ENCODE measurements at regions not wholly inside any gene's neighbourhood (a gene's known extent, or its start where the extent isn't known, plus 50 kb on each side); places are given as distances from the start of the nearest gene placed in this dataset.

DNA sequence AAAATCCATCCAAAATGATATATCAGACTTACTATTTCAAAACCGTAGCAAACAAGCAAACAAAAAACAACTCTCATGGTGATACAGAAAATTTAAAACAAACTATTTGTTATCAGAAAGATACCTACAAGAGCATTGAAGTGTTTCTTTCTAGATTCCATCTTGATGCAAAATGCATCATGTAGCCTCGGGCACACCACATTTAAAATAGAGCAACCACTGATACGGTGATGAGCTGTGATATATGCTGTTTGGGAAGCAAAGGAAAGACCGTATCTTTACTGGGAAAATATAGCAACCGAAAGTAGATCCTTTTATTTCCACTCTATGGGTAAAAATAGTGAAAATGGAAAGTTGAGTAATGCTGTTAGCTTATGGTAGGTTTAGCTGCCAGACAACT is 892.0 kb downstream of the GATA3 start:
- no peak for DNase-seq

DNA sequence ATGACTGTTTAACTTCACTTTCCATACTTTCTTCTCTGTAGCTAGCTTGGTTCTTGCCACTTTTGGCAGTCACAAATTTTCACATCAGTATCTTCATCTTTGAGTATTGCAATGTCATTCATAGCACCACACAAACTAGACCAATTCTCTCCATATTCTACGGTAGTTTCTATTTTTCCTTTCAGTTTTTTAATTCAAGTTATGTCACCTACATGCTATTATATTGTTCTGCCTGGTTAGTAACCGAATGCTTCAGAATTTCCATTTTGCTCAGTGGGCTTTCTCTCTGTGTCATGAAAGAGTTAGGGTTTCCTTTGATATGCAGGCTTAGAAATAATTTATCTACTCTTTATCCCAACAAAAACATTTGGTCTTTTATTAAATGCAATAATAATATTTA is 896.5 kb downstream of the GATA3 start:
- no peak for DNase-seq

DNA sequence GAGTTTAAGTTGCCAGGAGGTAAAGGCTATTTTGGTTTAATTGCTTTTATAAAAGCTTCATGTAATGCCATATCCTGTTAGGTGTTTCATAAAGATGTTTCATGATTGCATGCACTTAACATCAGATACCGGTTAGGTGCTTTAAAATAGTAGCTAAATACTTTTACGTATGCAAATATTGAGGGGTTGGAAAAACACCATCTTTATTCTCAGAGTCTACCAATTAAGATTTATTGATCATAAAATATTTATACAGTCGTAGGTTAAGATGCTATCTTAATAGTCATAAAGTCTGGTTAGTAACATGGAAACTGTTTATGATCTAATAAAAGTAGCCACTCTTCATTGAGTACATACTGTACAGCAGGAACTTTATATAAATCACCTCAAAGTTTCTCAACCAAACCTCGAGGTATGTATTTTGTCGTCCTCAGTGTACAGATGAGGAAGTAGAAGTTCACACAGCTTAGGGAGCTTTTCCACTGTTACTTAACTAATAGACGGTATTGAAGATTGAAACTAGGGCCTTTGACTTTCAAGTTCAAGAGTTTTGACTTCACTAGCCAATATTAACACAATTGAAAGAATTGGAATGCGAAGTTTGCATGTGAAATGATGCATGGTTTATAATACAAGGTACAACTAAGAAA is 897.1 kb downstream of the GATA3 start:
- no peak for DNase-seq

DNA sequence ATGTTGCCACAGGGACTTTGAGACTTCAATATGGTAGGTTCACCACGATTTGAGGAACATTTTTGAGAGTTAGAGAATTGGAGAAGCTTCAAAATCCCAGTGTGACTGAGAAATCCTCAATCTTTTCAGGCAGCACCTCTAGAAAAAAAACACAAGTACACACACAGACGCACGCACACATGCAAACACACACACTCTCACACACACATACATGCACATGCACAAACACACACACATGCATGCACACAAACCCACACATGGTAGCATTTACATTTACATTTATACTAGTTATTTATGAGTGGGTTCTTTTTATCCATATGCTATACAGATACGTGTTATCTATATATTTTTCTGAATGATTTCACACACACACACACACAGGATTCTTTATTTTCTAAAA is 901.9 kb downstream of the GATA3 start:
- no peak for DNase-seq

DNA sequence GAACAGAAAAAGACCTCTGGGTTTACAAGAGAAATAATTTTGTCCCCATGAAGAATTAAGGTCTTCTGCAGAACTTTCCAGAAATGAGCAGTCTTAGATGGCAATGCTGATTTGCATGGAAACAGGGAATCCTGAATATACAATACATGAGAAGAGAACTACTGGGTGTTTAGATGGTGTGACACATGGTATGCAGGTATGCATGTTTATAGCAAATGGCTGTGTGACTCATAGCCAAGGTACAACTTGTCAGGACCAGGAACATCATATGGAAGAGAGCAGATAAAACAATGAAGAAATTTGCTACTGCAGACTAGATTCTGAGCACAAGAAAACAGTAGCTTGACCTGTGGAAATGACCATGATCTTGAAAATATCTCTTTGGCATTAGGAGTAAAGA is 907.8 kb downstream of the GATA3 start:
- DNase-seq: no peak

DNA sequence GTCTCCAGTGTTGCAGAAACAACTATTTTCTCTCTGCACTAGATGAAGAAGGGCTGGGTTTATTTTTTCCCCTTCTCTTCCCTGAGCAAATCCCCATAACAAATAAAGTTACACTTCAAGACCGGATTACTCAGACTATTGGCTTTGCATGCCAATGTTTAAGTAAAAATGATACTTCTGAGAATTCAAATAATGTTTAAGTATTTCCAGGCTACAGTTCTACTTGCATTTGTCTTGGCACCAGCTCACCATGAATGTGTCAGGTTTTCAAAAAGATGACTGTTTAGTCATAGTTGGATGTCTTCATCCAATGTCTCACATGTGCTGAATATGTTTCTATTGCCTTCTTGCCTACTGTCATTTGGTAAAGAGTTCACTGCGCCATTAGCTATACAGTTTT is 912.6 kb downstream of the GATA3 start:
- DNase-seq: no peak

DNA sequence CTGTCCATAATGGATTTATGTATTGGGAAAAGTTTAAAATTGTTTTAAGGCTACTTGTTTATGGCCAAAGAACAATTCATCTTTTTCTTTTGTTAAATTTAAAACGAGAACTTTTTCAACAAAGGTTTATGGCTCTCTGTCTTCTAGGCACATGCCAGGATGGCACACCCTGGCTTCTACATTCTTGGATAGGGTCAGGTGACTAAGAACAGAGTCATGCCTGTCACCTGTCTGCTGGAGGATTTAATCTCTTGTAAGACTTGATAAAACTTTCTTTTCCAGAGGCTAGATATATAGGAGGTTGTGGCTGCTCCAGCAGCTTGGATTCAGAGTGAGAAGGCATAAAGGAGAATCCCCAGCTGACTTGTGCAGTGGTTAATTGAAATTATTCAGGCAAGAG is 915.4 kb downstream of the GATA3 start:
- DNase-seq: no peak

DNA sequence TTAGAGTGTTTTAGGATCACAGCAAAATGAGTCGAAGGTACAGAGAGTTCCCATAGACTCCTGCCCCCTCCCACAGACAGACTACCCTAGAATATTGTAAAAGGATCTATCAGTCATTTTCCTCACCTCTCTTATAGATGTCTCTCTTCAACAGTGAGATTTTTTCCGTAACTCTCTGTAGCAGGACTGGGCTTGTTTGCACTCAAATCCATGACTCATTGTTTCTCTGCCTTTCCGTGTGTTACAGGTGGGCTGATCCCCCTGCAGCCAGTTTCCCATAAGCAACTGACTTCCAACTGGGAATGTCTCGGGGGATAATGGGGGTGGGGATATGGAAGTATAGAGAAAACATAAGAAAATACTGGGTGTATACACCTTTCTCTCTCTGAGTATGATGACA is 921.0 kb downstream of the GATA3 start:
- no peak for DNase-seq

DNA sequence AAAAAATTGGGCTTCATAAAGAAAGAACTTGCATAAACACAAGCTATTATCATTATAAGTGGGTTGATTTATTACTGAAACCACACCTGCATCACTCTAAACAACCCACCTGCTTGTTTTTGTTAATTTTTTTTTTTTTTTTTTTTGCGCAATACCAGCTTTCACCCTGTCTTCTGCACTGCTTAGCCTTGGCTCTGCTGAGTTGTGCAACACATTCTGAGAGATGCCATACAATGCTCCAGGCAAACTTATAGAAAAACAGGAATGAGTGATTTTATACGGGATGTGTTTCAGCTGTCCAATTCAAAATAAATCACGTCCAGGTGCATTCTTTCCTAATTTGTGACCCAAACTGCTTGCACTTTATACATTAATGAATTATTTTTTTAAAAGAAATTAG is 923.6 kb downstream of the GATA3 start:
- no peak for DNase-seq

DNA sequence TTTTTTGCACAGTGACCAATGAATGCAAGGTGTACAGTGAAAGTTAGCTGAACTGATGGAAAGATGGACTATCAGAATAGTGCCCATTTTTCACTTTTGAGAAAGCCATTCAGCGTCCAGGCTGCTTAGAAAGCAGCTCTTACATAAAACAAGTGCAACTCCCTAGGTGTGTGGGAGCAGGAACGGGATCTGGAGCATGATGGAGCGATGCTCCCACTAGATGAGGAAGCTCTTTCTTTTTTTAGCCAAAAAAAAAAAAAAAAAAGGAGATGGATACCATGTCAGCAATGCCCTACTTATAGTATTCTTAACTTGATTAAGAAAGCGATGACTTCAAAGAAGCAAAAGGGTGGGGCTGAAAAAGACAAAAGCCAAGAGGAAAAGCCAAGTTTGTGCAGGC is 925.5 kb downstream of the GATA3 start:
- no peak for DNase-seq

DNA sequence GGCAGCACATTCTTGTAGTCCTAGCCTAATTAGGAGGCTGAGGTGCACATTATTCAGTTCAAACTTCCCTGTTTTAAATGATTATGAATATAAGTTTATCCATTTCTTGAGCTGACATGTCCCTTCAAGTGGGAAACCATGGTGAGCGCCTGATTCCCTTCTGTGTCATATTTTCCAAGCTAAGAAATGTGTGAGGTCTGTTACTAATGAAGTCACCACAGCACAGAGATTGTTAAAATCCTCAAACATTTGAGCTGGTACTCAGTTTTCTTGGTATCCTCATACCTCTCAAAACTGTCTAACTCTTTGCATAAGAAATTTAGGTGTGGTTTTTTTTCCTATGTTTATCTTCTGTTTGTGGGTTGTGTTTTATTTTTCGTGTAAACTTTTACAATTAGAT is 926.8 kb downstream of the GATA3 start:
- DNase-seq: no peak

DNA sequence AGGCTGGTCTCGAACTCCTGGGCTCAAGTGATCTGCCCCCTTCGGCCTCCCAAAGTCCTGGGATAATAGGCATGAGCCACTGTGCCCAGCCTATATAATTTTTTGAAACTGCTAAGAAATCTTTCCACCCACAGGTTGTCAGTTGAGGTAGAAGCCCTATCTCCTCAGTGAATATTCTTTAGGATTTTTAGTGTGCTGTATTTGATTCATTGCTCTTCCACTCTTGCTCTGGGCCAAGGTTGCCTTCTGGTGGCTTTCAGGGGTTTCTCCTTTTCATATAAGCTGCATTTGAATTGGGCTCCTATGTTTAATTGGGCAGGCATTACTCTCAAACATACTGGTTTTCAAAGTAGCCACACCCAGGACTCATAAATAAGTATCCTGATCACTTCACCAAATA is 931.2 kb downstream of the GATA3 start:
- no peak for DNase-seq

DNA sequence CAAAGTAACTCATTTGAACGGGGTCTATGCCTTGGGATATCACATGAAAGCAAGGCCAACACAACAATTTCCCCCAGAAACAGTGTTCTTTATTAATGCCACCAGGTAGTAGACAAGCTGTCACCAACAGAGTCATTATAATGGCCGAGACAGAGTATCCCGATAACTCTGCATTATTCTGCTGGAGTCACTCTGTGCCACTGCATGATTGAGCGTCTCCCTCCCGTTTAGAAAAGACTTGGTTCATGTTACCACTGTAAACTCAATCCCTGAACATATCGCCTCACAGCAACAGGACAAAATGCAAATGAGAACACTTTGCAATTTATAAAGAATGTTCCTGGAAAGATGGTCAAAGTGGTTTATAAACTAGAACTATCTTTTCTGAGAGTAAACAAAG is 932.5 kb downstream of the GATA3 start:
- no peak for DNase-seq

DNA sequence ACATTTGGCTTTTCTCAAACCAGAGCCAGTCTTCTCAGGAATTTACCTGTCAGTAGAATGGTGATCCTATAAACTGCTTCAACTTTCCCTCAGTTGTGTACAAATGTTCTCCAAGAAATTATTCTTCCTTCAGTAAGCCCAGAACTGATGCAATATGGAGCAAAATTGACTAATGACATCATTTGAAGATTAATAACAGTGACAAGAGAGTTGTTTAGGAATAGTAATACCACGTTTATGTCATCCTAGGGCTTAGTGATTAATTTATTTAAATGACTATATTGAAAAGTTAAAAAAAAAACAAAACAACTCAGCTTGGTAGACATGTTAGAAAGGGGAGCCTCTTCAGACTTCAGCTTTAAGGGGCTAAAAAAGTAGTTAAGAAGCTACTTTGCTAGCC is 933.2 kb downstream of the GATA3 start:
- DNase-seq: no peak

DNA sequence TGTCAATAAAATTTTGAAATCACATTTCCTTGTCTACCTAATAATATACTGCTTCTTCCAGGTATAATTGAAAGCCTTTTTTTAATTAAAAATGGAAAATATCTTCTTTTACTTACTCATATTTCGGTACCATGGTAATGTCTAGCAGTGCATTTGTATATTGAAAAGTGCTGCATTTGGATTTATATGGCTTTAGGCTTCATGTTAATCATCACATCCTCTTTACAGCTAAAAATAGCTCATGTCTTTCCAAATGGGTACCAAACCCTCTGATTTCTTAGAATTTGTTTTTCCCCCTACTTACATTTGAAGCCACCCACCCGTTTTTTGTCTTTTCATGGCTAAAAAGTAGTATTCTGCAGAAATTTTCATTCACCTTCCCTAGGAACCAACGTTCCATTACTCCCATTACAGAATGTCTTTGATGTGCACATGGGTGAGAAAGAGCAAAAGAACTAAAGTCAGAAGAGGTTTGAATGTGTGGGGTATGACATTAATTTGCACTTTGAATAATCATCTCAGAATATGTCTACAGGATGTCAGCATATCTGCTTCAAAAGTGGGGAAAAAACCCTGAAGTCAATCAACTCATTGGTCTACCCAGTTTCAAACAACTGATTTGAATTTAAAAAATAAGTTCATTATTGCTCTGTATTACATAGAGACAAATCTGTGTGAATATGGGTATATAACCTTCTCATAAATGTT is 935.9 kb downstream of the GATA3 start:
- no peak for DNase-seq

DNA sequence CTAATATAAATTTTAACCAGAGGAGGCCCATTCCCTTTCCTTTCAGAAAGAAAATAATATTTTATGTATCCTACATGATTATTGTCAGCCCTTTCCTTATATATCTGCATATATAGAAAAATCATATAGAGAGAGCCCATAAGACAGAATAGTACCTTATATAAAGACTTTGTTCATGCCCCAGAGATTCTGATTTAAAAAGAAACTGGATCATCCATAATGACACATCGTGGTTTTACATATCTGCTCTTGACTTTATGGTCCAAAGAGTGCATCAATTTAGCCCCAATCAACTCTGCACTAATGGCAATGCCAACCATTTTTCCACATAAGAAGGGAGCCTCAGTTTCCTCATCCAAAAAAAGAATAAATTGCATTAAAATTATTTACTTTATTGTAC is 937.5 kb downstream of the GATA3 start:
- DNase-seq: no peak

DNA sequence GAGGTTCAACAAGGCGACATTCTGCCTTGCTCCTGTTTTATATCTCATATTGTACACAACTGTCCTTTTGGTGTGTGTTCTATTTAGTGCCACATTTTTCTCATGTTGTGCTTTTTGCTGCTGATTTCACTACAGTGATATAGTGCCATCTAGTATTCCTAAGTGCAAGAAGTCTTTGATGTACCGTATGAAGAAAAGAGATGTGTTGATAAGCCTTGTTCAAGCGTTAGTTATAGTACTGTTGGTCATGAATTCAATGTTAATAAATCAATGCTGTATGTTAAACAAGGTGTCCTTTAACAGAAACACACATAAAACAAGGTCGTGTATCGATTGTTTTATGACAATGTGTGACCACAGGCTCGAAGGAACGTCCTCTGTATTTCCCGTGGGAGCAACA is 939.4 kb downstream of the GATA3 start:
- DNase-seq: no peak

DNA sequence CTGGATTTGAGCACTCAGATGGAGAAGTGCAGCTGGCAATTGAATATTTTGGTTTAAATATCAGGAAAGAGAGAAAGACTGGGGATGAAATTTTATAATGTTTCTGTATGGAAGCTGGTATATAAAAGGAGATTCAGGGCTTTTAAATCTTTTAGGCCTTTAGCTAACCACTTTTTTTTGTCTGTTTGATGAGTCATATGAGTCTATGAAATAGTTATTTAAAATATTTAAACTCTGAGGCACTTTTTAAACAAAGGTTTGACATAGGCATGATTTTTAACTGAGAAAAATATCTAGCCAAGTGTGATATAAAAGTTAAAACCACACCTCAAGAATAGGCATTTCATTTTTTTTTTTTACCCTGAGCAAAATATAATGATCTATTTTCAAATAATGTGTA is 944.3 kb downstream of the GATA3 start:
- no peak for DNase-seq

DNA sequence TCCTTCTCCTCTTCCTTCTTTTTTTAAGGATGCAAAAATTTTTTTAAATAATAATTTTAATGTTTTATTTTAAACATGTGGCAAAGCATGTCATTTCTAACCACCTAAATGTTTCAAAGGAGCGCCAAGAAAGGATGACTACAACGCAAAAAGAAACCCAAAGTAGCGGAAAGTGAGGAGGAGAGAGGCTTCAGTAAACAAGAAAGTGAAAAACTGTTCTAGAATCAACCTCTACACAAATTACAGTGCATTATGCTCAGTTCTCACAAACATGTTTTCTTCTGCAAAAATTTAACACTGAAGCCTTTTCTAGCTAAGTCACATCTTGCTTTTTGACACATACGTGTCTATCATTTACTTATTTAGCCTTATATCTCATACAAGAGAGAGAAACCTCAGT is 948.6 kb downstream of the GATA3 start:
- no peak for DNase-seq

DNA sequence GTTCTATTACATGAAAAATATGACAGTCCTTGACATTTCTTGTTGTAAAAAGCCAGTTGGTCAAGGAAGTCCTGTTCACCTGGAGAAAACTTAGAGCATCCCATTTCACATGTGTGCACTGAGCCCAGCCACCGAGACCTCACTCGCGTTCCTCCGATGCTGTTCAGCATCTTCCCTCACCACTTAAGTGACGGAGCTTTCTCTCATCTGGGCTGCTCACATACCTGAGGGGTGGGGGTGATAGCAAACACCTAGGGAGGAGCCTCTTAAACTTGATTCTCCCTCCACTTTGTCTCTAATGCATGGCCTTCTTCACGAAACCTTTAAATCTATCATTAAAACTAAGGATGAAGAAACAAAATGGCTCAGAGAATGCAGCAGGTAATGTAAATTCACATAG is 950.2 kb downstream of the GATA3 start:
- no peak for DNase-seq

DNA sequence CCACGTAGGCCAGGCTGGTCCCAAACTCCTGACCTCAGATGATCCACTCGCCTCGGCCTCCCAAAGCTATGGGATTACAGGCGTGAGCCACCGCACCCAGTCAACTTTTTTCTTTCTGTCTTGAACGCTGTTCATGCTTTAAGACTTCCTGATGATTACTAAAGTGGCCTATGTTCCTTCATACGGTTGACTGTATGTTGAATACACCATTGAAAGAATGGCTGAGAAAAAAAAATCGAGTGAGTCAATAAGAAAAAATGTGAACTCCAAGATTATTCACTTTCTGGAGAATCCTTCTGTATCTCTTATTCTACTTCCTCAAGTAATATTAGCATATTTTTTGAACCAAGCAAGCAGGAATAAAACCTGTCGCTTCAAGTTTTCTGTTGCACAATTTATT is 955.0 kb downstream of the GATA3 start:
- no peak for DNase-seq

DNA sequence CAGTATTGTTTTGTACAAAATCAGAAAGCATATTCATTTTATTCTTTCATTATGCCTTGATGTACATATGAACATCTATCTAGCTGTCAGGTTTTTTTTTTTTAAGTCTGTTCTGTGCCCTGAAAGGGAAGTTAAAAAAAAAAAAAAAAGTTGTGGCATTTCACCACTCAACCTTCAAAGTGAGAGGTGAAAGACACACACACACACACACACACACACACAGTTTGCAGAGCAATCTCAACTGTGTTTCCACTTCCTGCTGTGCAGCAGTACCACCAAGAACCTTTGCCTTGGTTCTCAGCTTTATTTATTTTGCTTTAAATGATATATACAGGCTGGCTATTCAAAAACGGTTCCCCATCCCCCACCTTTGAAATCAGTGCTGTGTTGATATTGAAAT is 955.6 kb downstream of the GATA3 start:
- DNase-seq: no peak

DNA sequence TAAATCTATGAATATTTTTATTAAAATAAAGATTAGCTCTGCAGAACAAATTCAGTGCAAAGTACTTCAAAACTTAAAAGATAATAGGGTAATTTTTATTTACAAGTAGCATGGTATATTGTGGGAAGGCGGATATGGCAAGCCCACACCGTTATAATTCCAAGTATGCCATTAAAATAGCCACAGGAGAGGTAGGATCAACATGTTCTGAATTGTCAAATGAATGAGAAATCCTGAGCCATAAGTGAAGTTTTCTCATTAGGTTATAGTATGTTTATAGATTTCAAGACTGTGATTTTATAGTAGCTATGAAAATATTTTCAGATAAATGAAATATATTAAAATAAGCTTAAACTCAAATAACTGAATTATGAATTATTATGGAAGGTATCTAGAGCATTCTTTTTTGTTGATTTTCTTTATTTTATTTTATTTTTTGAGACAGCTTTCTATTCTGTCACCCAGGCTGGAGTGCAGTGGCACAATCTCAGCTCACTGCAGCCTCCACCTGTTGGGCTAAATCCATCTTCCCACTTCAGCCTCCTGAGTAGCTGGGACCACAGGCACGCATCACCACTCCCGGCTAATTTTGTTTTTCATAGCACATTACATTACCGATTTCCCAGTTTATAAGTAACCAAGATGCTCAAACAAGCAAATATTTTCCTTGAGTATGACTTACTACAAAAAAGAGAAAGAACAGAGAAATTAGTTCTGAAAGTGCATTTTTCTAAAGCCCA is 956.6 kb downstream of the GATA3 start:
- DNase-seq: no peak

DNA sequence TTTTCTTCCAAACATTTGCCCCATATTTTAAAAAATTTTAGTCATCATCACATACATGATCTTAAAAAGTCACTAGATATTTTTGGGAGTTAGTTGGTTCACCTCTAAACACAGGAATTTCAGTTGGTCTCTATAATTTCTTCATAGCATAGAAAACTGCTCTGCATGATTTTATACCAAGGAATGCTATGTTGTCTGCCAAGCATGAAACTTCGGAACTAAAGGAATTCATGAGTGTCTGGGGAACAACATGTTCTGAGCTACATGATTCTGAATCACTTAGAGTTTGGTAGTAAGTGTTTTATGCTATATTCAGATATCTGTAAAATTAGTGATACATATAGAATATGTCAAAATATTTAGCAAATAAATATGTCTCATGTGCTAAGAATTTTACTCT is 957.8 kb downstream of the GATA3 start:
- DNase-seq: no peak

DNA sequence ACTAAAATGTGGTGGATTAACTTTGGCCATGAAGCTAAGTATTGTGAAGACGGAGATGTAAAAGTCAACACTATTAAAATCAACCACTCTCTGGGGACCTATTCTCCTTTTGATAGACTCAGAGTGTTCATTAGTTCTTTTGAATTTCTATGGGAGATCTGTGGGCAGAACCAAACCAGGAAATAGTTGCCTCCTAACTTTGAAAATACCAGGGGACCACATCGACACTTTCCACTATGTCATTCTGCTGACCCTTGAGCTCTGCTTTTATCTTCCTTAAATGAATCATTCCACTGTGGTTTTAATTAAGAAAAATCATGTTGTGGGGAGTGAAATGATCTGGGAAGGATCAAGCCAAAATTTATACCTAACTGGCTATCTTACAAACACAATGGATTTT is 960.5 kb downstream of the GATA3 start:
- no peak for DNase-seq

All from SW 1271 (cell line).